AML-193 (cell line): ENCODE measurements at regions not wholly inside any gene's neighbourhood (a gene's known extent, or its start where the extent isn't known, plus 50 kb on each side); places are given as distances from the start of the nearest gene placed in this dataset.

ENCODE experiments used
- DNase-seq, 2 experiments: peaks; one replicate each; lab custom pipeline; 2025; lab: John Stamatoyannopoulos, UW

DNA sequence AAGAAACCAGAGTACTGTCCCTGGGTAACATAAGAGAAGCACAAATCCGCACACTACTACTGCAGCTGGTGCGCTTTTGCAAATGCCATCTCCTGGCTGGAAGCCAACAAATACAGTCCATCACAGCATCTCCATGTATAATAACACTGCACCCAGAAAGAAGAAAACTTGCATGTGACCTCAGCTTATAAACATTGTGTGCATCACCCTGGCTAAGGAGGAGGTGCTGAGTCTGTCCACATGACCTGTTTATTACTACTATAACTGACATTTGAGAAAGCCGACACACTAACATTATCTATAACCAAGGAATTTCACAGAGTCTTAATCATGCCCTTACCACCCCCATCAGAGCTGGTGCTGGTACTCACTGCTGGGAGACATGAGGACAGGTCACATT is 516.8 kb downstream of the CFAP47 start:
- DNase-seq, result no peak

DNA sequence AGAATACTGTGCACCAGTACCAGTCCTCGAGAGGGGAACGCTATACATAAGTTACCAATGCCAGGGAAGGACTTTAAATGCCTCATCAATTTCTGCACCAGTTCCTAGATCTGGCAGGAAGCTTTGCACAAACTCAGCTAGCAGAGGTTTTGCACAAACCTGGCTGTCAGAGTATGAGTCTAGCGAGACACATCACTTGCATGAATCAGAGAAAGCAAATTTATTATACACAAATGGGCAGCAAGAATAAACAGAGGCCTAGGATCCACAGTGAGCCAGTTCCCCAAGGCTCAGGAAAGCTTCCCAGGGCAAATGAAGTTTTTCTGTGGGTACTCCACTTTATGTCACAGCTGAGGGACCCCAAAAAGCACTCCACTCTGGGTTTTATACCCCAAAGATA is 523.5 kb downstream of the CFAP47 start:
- DNase-seq, result no peak

DNA sequence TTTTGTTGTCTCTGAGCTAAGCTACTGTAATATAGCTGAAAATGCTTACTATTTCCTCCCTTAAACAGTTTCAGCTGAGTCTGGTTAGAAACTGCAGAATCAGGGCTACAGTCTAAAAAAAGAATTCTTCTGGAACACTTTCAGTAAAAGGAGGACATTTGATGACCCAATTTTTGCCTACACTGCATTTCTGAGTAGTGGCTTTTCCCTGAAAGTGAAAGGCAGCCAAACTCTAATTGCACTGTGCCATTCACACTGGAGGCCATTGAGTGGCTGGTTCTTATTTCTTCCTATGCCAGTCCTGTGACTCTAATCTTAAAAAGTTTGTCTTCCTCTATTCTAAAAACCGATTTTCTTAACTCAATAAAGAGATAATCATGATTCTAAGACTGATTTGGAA is 526.0 kb downstream of the CFAP47 start:
- no peak for DNase-seq

DNA sequence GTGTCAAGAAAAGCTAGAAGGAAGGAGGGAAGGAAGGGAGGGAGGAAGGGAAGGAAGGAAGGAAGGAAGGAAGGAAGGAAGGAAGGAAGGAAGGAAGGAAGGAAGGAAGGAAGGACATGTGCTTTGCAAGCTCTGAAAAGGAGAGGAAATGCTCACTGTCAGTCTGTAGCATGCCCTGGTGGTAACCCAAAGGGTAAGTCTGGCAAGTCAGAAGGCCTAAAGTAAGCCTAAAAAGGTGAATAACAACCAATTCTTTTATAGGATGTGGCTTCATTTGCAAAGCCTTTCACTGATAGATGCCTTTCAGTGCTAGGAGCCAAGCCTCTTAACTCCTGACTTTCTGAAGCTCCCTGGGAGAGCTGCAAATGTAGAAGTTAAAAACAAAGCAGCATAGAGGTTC is 542.6 kb downstream of the CFAP47 start:
- DNase-seq, result no peak

DNA sequence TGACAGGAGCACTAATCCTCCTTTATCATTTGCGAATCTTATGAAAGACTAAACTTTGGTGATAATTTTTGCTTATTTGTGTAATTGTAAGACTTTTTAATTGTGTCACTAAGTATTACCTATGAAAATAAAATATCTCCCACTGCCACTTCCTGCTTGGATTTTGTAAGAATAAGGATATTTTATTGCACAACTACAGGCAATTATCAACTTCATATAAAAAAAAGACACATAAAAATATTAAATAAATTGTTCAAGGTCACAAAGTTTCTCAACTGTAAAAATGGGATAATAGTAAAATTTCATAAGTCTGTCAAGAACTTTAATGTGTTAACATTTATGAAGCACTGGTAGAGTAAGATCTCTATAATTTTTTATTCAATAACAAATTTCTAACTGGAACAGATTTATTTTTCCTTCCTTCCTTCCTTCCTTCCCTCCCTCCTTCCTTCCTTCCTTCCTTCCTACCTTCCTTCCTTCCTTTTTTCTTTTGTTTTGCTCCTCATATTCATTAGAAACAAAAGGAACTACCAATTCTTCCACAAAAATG is 527.6 kb upstream of the FAM47C start:
- no peak for DNase-seq

DNA sequence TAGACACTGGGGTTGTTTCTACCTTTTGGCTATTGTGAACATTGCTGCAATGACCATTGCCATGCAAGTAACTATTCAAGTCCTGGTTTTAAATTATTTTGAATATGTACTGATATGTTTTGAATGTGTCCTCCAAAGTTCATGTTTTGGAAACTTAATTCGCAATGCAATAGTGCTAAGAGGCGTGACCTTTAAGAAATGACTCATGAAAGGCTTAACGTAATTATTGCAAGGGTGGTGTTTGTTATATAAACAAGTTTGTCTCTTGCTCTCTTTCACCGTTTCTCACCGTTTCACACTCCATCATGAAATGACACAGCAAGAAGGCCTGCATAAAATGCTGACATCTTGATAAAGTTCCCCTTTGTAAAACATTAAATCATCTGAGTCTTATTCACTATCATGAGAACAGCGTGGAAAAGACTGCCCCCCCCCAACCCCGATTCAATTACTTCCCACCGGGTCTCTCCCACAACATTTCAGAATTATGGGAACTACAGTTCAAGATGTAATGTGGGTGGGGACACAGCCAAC is 506.9 kb upstream of the FAM47C start:
- no peak for DNase-seq

DNA sequence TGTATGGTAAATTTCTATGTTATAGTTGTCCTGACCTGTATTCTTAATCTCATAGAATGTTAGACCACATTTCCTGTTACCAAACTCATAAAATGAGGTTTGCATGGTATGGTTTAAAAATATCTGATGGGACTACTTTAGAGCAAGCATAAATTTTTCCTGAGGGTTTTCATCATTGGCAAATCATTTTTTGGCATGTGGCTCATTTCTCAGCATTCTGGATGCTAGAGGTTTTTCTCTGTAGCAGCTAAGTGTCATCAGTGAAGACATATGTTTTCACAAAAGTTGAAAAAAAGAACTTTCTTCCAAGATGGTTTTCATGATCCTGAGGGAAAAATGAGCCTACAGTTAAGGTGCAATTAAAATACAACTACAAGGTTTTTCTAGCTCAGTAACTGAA is 503.5 kb upstream of the FAM47C start:
- DNase-seq, result no peak

DNA sequence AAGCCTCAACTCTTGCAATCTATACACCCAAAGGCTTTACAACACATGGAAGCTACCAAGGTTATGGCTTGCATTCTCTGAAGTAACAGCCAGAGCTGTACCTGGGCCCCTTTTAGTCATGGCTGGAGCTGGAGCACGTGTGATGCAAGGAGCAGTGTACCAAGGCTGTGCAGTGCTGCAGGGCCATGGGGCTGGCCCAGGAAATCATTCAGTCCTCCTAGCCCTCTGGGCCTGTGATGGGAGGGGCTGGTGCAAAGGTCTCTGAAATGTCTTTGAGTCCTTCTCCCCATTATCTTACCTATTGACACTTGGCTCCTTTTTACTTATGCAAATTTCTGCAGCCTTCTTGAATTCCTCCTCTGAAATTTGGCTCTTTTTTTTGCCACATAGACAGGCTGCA is 500.1 kb upstream of the FAM47C start:
- DNase-seq, result no peak

DNA sequence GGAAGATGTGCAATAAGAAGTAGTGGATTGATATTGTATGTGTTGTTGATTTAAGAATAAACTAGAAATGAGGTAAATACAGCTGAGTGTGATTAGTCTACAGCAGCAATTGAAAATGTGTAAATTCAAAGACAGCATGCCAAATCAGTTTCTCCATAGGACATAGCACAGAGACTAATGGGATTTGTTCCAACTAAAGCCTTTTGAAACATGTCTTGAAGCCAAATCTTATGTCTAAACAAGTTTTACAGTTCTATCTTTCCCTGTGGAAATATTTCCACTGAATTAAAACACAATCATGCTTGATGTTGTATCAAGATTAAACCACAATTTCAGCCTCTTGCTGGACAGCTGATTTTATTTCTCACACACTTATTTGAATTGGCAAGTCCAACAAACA is 497.4 kb upstream of the FAM47C start:
- no peak for DNase-seq

DNA sequence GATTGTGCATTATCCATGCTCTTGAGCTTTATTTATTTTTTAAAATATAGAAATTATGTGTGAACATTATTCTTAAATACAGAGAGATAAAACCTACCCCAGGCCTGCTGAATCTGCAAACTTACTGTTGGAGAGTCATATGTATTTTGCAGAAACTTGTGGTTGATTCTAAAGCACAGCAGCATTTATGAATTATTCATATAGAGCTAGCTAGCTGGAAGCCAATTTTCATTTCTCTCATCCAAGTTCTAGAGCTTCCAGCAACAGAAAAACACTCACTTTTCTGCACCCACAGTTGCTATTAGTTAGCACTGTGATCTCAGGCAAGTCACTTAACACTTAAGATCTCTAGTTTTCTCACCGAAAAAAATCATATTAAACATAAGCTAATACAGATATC is 479.5 kb upstream of the FAM47C start:
- no peak for DNase-seq

DNA sequence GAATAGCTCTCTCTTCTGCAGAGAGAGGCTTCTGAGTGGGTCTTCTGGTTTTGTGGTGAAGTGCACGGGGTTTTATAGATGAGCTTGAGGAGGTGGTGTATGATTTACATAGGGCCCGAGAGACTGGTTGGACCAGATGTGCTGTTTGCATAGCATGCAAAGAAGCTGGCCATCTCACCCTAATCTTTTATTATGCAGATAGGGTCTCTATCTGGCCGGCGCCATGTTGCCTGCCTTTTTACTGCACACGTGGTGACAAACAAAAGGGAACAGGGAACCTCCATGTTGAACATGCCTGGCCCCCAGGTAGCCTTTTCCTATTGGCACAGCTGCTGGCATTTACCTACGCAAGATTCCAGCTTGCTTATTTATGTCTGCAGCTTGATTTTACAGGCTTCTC is 473.3 kb upstream of the FAM47C start:
- no peak for DNase-seq

DNA sequence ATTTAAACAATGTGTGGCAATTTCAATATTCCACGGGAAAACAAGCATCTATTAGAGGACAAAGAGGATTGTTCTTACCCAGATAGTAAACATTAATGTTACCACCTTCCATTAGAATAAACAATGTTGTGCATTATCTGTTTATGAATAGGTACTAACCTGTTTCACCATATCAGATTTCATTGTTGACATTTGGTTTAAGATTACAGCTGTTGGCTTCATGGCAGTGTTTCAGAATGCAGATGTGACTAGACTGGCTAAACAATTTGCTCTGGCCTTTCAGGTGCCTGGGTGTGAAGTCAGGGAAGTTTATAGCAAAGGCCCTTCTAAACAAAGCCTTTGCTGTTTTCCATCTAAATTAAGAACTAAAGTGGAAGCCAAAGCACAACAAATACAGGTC is 464.7 kb upstream of the FAM47C start:
- no peak for DNase-seq

DNA sequence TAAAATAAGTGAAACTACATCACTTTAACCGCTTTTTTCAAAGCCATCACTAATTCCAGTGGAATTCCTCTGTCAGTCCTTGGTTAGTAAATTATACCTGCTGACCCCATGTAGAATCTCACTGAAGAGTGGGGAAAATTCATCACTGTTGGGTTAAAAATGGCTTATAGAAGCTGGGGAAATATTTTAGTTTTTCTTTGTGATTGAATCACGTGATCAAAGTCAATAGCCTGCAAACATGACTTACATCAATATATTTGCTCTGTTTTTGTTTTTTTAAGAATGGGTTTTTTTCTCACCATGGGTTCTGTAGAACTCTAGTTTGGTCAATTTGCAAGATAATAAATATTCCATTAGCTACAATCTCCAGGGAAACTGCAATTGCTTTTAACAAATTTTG is 445.2 kb upstream of the FAM47C start:
- DNase-seq, result no peak

DNA sequence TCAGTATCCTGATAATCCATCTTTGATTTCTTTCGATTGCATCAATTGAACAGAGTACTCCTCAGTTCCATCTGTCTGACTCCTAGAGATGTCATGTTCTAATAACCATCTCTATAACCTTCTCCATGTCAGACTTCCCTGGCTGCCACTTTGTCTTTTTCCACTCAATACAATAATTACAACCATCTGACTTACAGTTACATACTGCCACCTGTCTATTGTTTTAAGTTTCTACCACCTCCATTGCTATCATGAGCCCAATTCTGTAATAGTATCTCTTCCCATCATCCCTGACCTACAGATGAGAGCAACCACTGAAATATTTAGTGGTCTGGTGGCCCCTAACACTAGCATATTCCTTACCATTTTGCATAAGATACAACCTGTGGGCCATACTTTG is 439.2 kb upstream of the FAM47C start:
- DNase-seq, result no peak

DNA sequence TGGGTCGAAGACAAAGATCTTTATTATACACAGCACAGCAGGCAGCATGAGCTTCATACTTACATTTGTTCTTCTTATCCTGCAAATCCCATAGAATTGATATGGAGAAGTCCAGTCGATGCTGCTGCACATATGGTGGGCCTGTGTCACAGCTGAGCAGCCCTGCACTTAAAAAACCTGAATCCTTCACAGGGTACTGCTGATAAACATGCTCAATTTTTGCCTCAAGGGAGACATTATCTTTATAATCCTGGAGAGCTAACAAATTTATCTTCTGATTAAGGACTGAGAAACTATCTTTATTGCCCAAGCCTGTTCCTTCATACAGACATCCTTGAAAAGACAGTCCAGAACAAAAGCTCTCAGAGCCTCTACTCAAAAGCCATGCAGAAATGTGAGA is 434.4 kb upstream of the FAM47C start:
- DNase-seq, result no peak

DNA sequence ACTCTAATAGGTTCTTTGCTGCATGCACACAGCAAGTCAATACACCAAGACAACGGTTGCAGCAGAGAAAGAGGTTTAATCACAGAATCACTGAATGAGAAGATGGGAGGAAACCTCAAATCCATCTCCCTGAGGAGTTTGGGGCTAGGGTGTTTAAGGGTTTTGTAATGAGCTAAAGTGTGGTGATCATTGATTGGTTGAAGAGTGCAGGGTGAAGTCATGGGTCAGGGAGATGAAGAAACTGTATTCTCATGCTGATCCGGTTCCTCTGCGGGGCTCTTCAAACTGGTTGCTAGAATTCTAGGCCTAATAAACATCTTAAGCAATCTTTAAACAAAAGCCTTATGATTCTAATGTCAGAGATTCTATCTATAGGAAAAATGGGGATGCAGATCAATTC is 432.5 kb upstream of the FAM47C start:
- DNase-seq, result no peak

DNA sequence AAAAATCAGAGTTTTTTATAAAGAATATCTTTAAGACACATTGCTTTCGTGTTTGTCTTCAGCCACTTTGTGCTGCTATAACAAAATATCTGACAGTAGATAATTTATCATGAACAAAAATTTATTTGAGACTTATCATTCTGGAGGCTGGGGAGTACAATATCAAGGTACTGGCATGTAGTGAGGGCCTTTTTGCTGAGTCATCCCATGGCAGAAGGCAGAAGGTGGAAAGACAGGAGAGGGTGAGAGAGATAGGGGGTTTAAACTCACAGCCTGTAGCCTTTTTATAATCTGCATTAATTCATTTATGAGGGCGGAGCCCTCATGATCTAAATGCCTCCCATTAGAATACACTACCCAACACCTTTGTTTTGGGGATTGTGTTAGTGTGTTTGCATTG is 431.2 kb upstream of the FAM47C start:
- DNase-seq, result no peak

DNA sequence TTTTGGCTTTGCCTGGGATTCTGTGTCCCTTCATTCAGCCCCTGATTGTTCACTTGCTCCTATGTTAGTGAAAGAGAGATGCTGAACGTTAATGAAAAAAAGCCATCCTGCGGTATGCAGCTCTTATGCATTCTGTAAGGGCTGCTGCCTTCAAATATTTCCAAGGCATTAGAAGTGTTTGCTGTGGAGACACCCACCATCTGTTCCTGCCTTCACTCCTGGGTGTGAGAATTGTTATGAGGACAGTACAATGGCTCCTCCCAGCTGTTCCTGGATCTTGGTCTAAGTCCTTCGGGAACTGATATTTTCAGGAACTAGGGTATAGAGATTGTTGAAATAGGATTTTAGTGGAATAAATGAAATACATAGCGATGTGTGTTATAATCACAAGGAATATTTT is 427.1 kb upstream of the FAM47C start:
- DNase-seq, result no peak

DNA sequence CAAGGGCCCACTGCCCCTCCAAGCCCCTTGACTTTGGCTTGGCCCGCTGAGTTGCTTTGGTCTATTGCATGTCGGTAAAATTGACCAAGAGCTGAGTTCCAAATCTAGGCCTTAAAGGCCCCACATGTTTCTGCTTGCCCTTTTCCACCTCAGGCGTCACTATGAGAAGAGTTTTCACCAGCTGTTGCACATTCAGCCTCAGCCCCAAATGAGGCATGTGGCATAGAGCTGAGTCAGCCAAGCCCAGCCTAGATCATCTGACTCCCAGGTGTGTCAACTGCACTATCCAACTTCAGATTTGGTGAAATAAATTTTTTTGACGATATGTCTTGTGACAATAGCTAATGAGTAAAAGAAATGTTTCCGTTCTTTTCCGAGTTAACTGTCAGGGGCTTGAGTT is 424.5 kb upstream of the FAM47C start:
- DNase-seq, result no peak

DNA sequence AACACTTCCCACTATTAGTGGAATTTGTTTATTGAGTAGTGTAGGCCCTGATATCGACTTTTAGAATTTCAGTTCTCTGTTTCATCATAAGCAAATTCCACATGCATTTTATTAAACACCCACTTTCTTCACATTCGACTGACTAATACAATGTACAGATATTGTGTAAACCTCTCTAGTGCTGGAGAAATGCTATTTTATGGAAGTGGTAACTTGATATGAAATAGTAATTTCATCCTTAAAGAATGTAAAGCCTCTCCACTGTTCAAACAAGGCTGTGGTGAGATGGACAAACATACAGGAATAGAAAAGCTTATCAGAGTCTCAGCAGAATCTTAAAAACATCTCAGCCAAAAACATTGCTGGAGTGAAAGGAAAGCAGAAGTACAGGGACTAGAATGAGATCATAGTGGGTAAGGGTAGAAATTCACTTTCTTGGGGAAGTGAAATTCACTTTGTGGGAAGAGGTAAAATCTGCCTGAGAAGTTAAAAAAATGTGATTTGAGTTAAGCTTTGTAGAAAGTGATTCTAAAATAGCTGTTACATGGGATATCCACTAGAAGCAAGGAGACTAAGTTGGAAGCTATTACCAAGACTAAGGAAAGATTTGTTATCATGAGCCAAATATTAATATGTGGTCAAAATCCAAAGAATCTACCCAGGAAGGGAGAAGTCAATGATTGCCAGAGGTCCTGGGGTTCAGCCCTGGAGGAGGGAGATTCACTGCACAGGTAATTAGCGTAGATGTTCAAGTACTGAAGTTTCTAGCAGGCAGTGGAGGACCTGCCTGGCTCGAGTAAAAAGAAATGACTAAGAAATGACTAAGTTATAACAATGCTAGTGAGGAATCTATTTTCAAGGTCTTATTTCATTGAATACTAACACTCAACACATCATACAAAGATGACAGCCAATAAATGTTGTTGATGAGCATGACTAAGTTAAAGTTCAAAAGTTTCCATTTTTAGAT is 398.3 kb upstream of the FAM47C start:
- no peak for DNase-seq

DNA sequence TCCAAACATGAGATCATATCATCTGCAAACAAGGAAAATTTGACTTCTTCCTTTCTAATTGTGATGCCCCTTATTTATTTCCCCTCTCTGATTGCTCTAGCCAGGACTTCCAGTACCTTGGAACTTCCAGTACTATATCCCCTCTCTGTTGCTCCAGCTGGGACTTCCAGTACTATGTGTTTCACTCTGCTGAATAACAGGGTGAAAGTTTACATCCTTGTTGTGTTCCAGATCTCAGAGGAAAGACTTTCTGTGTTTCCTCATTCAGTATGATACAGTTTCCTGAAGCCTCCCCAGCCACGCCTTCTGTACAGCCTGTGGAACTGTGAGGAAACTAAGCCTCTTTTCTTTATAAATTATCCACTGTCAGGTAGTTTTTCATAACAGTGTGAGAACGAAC is 381.3 kb upstream of the FAM47C start:
- DNase-seq, result no peak

DNA sequence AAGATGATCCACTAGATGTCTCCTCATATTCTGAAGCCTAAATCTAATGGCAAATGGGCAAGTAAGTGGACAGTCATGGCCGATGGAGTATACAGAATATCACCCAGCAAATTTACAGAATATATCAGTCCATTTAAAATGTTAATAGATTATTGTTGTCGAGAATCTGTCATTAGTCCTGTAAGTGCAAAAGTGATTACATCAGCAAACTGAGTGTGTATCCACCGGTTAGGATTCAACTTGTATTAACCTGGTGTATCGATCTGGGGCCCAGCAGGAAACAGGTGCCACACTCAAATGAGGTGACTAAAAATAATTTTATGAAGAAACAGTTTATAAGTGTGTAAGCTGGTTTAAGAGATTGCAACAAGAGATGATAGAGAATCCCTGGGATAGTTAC is 367.9 kb upstream of the FAM47C start:
- DNase-seq, result no peak

DNA sequence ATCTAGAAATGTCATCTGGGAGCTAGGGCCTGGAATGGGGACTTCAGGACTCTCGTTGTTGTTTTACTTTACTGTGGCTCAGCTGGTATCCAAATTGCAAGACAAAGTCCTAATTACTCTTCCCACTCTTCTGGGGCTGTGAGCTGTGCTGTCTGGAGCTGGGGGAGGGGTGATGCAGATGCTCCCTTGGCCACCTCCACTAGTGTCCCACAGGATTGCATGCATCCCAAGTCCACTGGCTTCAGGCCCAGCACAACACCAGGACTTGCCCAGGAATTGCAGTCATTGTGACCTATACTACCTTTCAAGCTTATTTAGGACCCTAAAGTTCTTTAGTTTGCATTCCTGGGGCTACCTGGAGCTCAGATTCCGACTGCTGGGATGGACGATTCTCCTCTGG is 366.1 kb upstream of the FAM47C start:
- no peak for DNase-seq

DNA sequence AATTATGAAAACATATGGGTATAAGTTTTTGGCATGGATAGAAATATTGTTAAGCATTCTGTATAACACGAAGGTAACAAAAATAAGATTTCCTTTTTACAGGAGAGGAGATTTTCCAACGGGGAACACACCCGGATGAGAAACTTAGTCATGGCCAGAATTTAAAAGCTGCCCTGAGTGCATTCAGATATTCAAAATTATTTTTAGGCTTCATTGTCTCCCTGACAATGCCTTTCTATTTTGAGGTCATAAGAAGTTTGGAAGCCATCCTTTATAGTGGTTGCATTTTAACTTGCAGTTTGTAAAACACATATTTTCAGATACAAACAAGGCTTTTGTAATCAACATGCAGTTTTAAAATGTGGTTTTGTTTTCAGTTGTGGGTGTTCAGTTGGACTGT is 357.5 kb upstream of the FAM47C start:
- no peak for DNase-seq
